GM12875 (cell line): ENCODE measurements at regions not wholly inside any gene's neighbourhood (a gene's known extent, or its start where the extent isn't known, plus 50 kb on each side); places are given as distances from the start of the nearest gene placed in this dataset.

Source experiments
- H3K4me3 ChIP-seq: one replicate; pipeline ENCODE4 v1.5.1; 2011; ENCODE audit warnings: low read depth, low read length, control low read depth
- TF ChIP-seq, protein P1 (sequence below): IDR thresholded peaks from 2 replicates; pipeline ENCODE4 v1.5.1; 2011; ENCODE audit warnings: low read depth, mild to moderate bottlenecking, control low read depth, inconsistent platforms, low read length, moderate library complexity, borderline replicate concordance; ENCODE audit not compliant: insufficient read depth

GRCh38 chr6:138018297-138018696 lies 88.9 kb downstream of the PERP start:
- no peak overlapping the region for H3K4me3 ChIP-seq
- TF ChIP-seq, protein P1, sequence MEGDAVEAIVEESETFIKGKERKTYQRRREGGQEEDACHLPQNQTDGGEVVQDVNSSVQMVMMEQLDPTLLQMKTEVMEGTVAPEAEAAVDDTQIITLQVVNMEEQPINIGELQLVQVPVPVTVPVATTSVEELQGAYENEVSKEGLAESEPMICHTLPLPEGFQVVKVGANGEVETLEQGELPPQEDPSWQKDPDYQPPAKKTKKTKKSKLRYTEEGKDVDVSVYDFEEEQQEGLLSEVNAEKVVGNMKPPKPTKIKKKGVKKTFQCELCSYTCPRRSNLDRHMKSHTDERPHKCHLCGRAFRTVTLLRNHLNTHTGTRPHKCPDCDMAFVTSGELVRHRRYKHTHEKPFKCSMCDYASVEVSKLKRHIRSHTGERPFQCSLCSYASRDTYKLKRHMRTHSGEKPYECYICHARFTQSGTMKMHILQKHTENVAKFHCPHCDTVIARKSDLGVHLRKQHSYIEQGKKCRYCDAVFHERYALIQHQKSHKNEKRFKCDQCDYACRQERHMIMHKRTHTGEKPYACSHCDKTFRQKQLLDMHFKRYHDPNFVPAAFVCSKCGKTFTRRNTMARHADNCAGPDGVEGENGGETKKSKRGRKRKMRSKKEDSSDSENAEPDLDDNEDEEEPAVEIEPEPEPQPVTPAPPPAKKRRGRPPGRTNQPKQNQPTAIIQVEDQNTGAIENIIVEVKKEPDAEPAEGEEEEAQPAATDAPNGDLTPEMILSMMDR, result no peak

DNA sequence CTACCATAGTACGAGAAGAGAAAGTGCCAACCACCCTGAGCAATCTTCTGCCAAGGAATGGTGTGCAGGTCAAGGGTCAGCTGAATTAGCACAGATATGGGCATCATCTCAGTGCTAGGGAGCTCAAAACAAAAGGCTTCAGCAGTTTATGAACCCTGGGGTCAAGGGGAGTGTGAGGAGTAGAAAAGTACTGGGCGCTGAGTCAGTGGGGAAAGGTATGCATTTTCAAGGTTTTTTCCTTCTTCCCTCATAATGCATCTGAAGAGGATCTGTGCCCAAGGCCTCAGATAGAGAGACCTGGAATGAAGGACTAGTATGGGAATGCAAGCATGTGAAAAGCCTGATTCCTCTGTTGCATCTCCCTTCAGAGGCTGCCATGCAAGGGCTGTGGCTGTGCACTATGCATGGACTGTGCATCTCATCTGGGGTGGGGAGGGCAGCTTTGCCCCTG lies 81.7 kb downstream of the PERP start:
- TF ChIP-seq, protein P1, result no peak
- no peak overlapping the region for H3K4me3 ChIP-seq

DNA sequence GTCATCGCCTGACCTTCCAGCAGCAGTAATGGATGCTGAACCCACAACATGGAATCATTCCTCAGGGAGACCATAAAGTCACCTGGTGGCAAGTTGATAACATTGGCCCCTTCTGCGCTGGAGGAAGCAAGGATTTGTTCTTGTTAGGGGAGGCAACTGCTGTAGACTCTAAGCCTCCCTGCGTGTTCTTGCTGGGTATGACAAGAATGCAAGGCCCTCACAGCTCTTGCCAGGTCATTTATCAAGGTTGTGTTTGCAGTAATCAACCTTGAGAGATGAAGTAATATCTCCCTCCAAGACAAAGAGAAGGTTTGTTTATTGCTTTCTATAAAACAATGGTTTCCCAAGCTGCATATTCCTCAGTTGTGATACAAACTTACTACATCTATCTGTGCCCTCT lies 80.9 kb downstream of the PERP start:
- H3K4me3 ChIP-seq, result no peak overlapping the region
- TF ChIP-seq, protein P1, result no peak

GRCh38 chr6:138028893-138029292 lies 78.3 kb downstream of the PERP start:
- H3K4me3 ChIP-seq, result no peak overlapping the region
- TF ChIP-seq, protein P1, result no peak

- no peak overlapping the region for H3K4me3 ChIP-seq
- TF ChIP-seq, protein P1, result no peak
Observed at GRCh38 chr6:138030872-138031271, 76.3 kb downstream of the PERP start.

- no peak overlapping the region for H3K4me3 ChIP-seq
- TF ChIP-seq, protein P1, result no peak
Observed at GRCh38 chr6:138031417-138031816, 75.8 kb downstream of the PERP start.

GRCh38 chr6:138031850-138032249 lies 75.4 kb downstream of the PERP start:
- TF ChIP-seq, protein P1, result no peak
- no peak overlapping the region for H3K4me3 ChIP-seq
